NCI-H1417 (cell line): ENCODE measurements at regions not wholly inside any gene's neighbourhood (a gene's known extent, or its start where the extent isn't known, plus 50 kb on each side); places are given as distances from the start of the nearest gene placed in this dataset.
A peak's percentile ranks its signal among the peaks of the same experiment; 100 is the strongest.
"Not testable (repeated sequence)": the region's sequence is repeated elsewhere in the genome, so short reads cannot be mapped to it uniquely, and the experiment has no call there.

Experiments used
- DNase-seq, 3 experiments: peaks; one replicate each; lab custom pipeline; 2025; lab: John Stamatoyannopoulos, UW

DNA sequence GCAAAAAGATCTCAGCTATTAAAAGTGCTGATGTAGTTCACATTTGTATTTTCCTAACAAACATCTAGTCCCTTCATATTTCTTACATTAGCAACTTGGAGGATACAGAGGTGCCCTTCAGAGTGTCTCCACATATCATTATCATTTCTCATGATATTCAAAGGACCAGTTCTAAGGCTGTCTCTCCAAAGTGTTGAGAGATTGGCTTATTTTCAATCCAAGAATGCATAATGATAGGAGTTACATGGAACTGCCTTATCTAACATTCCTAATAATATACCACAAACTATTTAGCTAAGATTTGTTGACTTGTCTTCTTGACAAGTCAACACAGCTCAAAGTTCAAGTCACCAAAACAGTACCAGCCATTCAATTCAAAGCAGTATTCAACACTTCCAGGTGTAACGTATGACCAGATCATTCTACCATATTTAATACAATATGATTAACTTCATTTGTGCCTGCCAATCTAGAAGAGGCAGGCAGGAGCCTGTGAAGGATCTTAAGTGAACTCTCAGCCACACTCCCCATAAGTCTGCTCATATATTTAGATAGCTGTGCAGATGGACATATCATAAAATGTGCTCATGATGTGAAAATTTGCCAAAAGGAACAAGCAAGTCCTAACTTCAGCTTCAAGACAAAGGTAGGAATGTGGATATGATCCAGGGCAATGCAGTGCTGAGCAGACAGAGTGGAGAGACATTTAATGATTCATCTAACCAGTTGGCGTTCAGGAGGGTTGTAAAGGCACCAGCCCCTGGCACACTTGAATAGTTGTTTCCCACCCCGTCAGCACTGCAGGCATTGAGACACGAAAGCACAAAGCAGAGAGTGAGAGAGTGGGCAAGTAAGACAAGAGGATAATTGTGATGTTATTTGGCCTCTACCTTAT, 108.3 kb downstream of the MTERF1 start:
- no peak for DNase-seq

DNA sequence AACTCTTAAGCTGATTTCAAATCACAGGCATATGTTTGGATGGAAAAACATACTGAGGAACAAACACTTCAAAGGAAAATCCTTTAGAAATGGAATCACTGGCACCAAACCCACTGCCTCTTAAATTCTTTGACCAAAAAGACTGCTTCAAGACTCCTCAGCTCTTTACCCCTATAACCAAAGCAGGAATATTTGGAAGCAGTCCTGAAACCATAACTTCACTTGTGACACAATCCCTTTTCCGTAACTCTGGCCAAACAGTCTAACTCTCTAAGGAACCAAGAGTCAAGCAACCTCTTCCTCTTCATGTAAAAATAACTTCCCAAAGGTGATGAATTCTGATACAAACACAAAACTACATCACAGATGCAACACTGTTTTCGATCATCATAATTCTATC, 104.3 kb downstream of the MTERF1 start:
- DNase-seq, result no peak

- DNase-seq, result no peak
Measured at GRCh38 chr7:91777522-91777921, 103.0 kb downstream of the MTERF1 start.

DNA sequence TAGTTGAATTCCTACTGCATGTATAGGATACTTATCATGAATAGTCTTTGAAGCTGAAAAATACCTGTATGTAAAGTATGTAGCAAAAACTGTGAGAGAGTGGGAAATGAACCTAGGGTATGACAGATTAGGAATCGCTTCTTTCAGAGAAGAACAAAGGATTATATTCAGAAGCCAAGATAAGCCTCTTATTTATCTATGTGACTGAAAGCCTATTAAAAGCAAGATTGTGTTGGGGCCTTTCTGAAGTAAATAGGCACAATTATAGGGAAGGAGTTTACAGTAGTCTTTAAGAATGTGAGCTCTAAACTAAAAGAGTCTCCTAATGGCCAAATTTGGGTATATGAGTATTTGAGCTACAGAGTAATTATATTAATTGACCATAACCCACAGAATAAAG, 102.1 kb downstream of the MTERF1 start:
- DNase-seq, result no peak

GRCh38 chr7:91780521-91780920, 100.0 kb downstream of the MTERF1 start:
- no peak for DNase-seq

DNA sequence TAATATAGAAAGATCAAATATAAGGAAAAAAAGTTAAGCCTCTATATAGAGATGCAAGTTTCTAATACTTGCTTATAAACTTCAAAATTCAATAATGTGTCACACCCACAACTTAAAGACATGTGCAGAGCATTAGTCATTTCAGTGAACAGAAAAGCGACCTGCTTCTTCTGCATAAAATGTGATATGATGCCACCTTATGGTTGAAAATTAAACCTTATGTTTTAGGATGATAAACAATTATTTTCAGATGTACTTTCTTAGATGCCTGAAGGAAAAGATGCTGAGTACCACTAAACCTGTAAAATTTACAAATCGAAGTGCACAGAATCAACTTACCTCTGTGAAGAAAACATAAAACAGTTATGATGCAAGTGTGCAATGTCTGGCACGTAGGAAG, 96.0 kb downstream of the MTERF1 start:
- peak; percentile 9 to 79 (median 44) for DNase-seq

DNA sequence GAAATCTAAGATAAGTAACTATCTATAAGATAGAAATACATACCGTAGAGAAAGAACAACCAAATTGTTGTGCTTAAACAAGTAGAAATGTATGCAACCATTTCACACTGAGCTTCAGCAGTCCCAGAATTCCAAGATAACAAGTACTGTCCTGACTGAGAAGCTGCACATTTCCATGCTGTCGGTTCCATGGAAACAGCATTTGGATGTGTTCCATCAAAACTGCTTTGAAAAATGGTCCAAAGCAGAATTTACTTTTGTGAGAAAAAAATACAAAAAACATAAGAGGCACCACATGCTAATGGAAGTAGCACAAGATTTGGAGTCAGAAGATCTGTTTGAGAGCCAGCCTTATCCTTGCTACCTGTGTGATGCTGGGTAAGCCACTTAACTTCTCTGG, 92.6 kb downstream of the MTERF1 start:
- no peak for DNase-seq

- DNase-seq, result no peak
Measured at GRCh38 chr7:91789086-91789485, 91.4 kb downstream of the MTERF1 start.

DNA sequence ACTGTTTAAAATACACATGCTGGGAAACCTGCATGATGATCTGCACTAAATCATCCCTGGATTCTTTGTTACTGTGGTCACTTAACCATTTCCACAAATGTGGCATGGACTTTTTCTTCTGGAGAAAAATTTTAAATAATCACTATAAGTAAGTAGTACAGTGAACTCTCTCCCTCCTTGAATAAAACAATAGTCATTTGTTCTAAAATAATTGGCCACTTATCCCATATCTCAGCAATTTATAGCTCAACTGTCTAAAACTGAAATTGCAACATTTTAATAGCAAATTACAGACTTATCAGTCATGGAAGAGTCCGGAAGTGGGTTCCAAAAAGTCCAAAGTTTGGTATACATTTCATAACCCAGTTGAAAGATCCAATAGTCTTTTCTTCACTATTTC, 90.9 kb downstream of the MTERF1 start:
- DNase-seq, result no peak

DNA sequence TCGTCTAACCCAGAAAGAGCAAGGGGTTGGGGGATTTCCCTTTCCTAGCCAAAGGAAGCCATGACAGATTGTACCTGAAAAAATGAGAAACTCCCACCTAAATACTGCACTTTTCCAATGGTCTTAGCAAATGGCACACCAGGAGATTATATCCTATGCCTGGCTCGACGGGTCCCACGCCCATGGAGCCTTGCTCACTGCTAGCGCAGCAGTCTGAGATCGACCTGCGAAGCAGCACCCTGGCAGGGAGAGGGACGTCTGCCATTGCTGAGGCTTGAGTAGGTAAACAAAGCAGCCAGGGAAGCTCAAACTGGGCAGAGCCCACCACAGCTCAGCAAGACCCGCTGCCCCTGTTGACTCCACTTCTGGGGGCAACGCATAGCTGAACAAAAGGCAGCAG, 89.9 kb downstream of the MTERF1 start:
- not testable (repeated sequence) for DNase-seq

GRCh38 chr7:91796122-91796521, 84.4 kb downstream of the MTERF1 start:
- DNase-seq, result no peak

- no peak for DNase-seq
Measured at GRCh38 chr7:91798425-91798824, 82.1 kb downstream of the MTERF1 start.

- DNase-seq, result no peak
Measured at GRCh38 chr7:91800389-91800788, 80.1 kb downstream of the MTERF1 start.

DNA sequence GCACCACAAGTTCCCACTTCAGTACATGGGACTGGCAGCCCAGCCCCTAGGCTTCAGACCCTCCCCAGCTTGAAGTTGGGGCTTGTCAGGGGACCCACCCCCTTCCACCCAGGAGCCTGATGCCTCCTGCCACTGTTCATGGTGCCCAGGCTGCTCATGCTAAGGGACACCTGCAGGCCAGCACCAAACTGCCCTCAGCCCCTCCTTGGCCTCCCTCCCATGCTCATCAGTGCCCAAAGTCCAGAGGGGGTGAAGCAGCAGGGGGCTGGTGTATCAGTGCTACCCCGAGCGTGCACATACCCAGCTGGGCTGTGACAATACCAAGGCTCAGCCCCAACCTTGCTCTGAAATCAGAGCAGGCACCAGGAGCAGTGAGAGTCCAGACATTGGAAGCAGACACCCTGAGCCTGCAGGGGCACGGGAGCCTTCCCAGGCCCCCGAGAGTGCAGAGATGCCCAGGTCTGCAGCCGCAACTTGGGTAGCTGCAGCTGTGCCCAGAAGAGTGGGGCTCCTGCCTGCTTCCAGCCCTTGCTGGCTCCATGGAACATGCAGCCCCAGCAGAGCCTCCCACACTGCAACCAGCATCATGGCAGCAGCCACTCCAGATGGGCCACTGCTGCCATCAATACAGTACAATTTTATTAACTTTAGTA, 79.0 kb downstream of the MTERF1 start:
- no peak for DNase-seq

DNA sequence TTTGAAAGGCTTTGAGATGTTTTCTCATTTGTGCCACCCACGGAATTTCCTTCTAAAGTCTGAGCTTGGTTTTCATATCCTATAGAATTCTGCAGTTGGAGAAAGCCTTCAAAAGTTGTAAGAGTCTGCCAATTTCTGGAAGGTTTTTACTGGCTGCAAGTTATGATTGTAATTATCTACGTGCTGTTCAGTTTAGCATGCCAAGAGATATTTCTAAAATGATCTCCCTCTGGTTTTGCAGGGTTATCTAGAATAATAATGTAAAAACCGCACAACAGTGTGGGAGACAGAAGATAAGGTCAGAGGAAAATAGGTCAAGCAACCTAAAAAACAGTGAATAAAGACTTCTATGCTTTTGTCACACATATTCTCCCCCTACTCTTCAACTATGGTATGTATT, 69.3 kb downstream of the MTERF1 start:
- no peak for DNase-seq

DNA sequence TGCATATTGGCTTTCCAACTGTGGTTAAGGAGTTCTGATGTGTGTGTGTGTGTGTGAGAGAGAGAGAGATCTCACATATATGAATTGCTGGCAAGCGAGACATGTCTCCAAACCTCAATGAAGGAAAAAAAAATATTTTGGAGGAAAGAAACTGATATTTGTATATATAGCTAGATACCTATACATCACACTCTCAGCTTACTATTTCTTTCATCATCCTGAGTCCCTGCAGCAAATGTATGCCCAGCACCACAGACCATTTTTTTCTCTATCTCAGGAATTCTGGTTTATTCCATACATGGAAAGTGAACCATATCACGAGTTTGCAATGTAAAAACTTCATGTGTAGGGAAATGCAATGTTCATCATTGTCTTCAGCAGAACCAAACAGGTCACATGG, 68.9 kb downstream of the MTERF1 start:
- DNase-seq, result no peak

DNA sequence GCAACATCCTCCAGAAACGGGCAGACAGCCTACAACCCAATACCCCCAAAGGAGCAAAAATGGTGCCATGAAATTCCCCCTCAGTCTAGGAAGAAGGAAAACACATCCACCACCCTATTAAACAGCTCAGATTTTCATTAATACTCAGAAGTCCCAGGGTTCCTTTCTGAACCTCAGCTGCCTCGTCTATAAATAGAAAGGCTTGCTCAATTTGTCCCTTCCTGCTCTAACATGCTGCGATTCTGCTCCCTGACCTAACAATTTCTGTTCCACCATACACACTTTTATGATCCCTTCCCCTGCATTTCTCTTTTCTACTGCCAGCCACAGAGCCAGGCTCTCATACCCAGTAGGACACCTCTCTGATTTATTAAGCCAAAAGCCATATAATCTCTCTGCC, 68.1 kb downstream of the MTERF1 start:
- no peak for DNase-seq

DNA sequence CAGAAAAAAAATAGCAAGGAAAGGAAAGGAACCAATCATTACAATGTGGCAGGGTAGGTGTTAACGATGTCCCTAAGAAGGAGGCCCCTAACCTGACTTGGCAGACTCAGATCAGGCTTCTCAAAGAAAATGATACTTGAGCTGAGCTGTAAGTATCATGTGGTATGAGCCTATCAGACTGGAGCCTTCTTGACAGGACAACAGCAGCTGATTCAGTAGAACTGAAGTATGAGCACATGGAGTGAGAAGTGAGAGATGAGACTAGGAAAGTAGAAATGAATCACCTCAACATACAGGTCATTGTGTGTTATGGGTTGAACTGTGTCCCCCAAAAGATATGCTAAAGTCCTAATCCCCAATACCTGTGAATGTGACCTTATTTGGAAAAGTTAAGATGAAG, 66.3 kb downstream of the MTERF1 start:
- no peak for DNase-seq
